ENCODE measurements at regions not wholly inside any gene's neighbourhood (a gene's known extent, or its start where the extent isn't known, plus 50 kb on each side); places are given as distances from the start of the nearest gene placed in this dataset.

GRCh38 chr15:93168910-93169309, 79.9 kb upstream of the RGMA start:
- Histone ChIP-seq H4K20me1 (ENCODE audit: insufficient read depth) (no peaks in the 10 kb centered on the region), H3K4me1 (ENCODE audit: control insufficient read depth in 1 of 2, insufficient read depth in 2 of 2, low read length in 2 of 2) (no peaks in the 10 kb centered on the region), H3K4me3 (replicated peaks in 1 of 2; ENCODE audit: low read depth in 1 of 2, low read length in 2 of 2) (no peak overlapping the region), H3K27ac (ENCODE audit: low read depth, low read length) (no peak overlapping the region), H3K9me2 (ENCODE audit: insufficient read depth) (no peaks in the 10 kb centered on the region), H3K4me2 (ENCODE audit: low read length) (no peak overlapping the region), H3K9ac (ENCODE audit: low read length) (no peak overlapping the region), H3K27me3 (ENCODE audit: insufficient read depth, low read length) (peaks cover 53% of the 10 kb centered on the region), H3K79me2 (ENCODE audit: insufficient read depth, low read length) (no peaks in the 10 kb centered on the region), H3K9me3 (ENCODE audit: control insufficient read depth in 1 of 2, insufficient read depth in 1 of 2, low read depth in 1 of 2, low read length in 2 of 2) (no peaks in the 10 kb centered on the region), H3K36me3 (ENCODE audit: control insufficient read depth in 1 of 2, insufficient read depth in 2 of 2, low read length in 2 of 2) (no peaks in the 10 kb centered on the region), H2AFZ (ENCODE audit: low read depth, low read length, poor library complexity, severe bottlenecking) (no peak overlapping the region)
- DNase-seq (ENCODE audit: low read depth, low spot score) = no peak
- TF ChIP-seq, protein P1, sequence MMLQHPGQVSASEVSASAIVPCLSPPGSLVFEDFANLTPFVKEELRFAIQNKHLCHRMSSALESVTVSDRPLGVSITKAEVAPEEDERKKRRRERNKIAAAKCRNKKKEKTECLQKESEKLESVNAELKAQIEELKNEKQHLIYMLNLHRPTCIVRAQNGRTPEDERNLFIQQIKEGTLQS (IDR thresholded peaks at IDR 0.05) = no peak
- TF ChIP-seq CBX3 (IDR thresholded peaks at IDR 0.05; ENCODE audit: low read depth) = no peak
- TF ChIP-seq SP1 (IDR thresholded peaks at IDR 0.05; ENCODE audit: low read depth) = no peak
- no peak for TF ChIP-seq SIN3A (IDR thresholded peaks at IDR 0.05; ENCODE audit: low read depth)
- POLR2A ChIA-PET = no interaction called here
- intact Hi-C loops (cut with micrococcal nuclease) = no loop called here
- no peak for ATAC-seq
- CTCF ChIA-PET = no interaction called here
- RAD21 ChIA-PET (ENCODE audit: low non-redundant PET in 1 of 2, low total read pairs in 2 of 2, uncharacterized antibody in 2 of 2, unreplicated experiment in 2 of 2) = no interaction called here
- BruUV-seq (replicated peaks) = no TSS peak

DNA sequence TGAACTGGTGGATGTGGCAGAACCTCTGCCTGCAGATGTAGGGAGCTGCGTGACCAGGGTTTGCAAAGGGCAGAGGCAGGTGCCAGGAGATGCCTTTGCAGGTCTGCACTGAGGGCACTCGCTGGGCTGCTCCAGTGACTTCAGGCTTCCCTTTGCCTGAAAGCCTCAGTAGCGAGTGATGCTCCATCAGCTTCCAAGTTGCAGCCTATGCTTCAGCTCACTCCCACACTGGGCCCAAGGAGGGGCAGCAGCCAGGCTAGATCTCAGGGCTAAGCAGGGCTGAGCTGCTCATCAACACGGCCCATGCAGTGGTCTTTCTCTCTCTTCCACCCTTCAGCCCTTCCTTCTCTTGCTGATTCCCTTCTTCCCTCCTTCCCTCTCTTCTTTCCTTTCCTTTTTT, 78.3 kb upstream of the RGMA start:
- no peak overlapping the region for H3K4me2 ChIP-seq (ENCODE audit: low read length)
- H3K9me3 ChIP-seq (ENCODE audit: control insufficient read depth in 1 of 2, insufficient read depth in 1 of 2, low read depth in 1 of 2, low read length in 2 of 2) = no peaks in the 10 kb centered on the region
- H4K20me1 ChIP-seq (ENCODE audit: insufficient read depth) = no peaks in the 10 kb centered on the region
- DNase-seq (ENCODE audit: low read depth, low spot score) = no peak
- H3K9me2 ChIP-seq (ENCODE audit: insufficient read depth) = no peaks in the 10 kb centered on the region
- H3K27me3 ChIP-seq (ENCODE audit: insufficient read depth, low read length) = peaks cover 53% of the 10 kb centered on the region
- intact Hi-C loops (cut with micrococcal nuclease) = no loop called here
- H3K4me3 ChIP-seq (replicated peaks in 1 of 2; ENCODE audit: low read depth in 1 of 2, low read length in 2 of 2) = no peak overlapping the region
- TF ChIP-seq MAX (IDR thresholded peaks at IDR 0.05) = no peak
- no peak for TF ChIP-seq ELF1 (IDR thresholded peaks at IDR 0.05; ENCODE audit: borderline replicate concordance, low read depth)
- TF ChIP-seq SIN3A (IDR thresholded peaks at IDR 0.05; ENCODE audit: low read depth) = no peak
- no peak for TF ChIP-seq EGR1 (IDR thresholded peaks at IDR 0.05; ENCODE audit: low read depth)
- TF ChIP-seq POLR2A (IDR thresholded peaks at IDR 0.05; ENCODE audit: borderline replicate concordance, extremely low read depth, insufficient read depth, insufficient read length) = no peak
- no peak for TF ChIP-seq ZFX (IDR thresholded peaks at IDR 0.05)
- TF ChIP-seq FOSL1 (IDR thresholded peaks at IDR 0.05; ENCODE audit: low read depth) = no peak
- no peak; the same call in 1 of the 2 replicates for ATAC-seq
- H3K27ac ChIP-seq (ENCODE audit: low read depth, low read length) = no peak overlapping the region
- no TSS peak for BruUV-seq (replicated peaks)
- no peak overlapping the region for H3K9ac ChIP-seq (ENCODE audit: low read length)
- no peaks in the 10 kb centered on the region for H3K36me3 ChIP-seq (ENCODE audit: control insufficient read depth in 1 of 2, insufficient read depth in 2 of 2, low read length in 2 of 2)
- ChIA-PET POLR2A (no interaction called here), CTCF (no interaction called here), RAD21 (ENCODE audit: low non-redundant PET in 1 of 2, low total read pairs in 2 of 2, uncharacterized antibody in 2 of 2, unreplicated experiment in 2 of 2) (no interaction called here)
- H2AFZ ChIP-seq (ENCODE audit: low read depth, low read length, poor library complexity, severe bottlenecking) = no peak overlapping the region
- no peaks in the 10 kb centered on the region for H3K79me2 ChIP-seq (ENCODE audit: insufficient read depth, low read length)
- no peaks in the 10 kb centered on the region for H3K4me1 ChIP-seq (ENCODE audit: control insufficient read depth in 1 of 2, insufficient read depth in 2 of 2, low read length in 2 of 2)
